SH-SY5Y (cell line): ENCODE measurements at regions not wholly inside any gene's neighbourhood (a gene's known extent, or its start where the extent isn't known, plus 50 kb on each side); places are given as distances from the start of the nearest gene placed in this dataset.

Experiments used
- GATA2 ChIP-seq: IDR thresholded peaks from 2 replicates; pipeline ENCODE4 v1.6.1; 2011; ENCODE audit warnings: mild to moderate bottlenecking, low read depth, low read length
- GATA3 ChIP-seq: IDR thresholded peaks from 2 replicates; pipeline ENCODE4 v1.6.1; 2011; ENCODE audit warnings: low read depth, mild to moderate bottlenecking, low read length, moderate library complexity

DNA sequence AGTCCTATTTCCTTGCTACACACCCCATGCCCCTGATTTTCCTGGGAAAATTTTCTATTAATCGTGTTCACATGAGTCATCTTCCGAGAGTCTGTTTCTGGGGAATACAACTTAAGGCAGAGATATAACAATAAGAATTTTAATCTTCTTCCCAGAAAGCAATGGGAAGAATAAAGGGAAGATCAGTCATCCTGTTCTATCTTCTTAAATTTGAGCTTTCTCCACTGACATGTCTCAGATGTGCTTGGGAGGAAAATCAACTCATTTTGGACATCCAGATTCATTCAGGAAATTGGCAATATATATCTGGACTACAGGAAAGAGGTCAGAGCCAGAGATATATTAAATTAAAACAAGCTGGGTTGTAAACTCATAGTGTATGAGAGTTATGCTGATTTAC lies 62.3 kb upstream of the SPAG16 start:
- no peak for TF ChIP-seq GATA2
- TF ChIP-seq GATA3 = no peak
